Activated CD8-positive, alpha-beta memory T cell treated with anti-CD3 and anti-CD28 coated beads, Interleukin-2, amount 10 ng/mL, durations not matched to agents 7 days and 5 days (primary cell): ENCODE measurements at regions not wholly inside any gene's neighbourhood (a gene's known extent, or its start where the extent isn't known, plus 50 kb on each side); places are given as distances from the start of the nearest gene placed in this dataset.
"Not testable (repeated sequence)": the region's sequence is repeated elsewhere in the genome, so short reads cannot be mapped to it uniquely, and the experiment has no call there.

Source experiments
- ATAC-seq: fragments of 150-1000 bp; cut with Tn5 transposase; one replicate; pipeline ENCODE4 v1.10.0; 2021; ENCODE audit warnings: moderate library complexity
- CTCF ChIA-PET: fragments of 350-600 bp; sonication (Branson Sonifier 250); formaldehyde crosslinking; loops from one replicate; lab custom pipeline; 2021; ENCODE audit warnings: antibody characterized with exemption; lab: Charles Lee
- DNase-seq: peaks from one replicate; pipeline ENCODE4 v3.0.0-alpha.2; 2020
- H3K27ac Mint-ChIP-seq: one replicate; pipeline ENCODE4 v1.8.0; 2021; ENCODE audit warnings: mild to moderate bottlenecking, mixed read lengths
- H3K27me3 Mint-ChIP-seq: one replicate; pipeline ENCODE4 v1.8.0; 2021; ENCODE audit warnings: mixed read lengths
- H3K36me3 Mint-ChIP-seq: one replicate; pipeline ENCODE4 v1.8.0; 2021; ENCODE audit warnings: mild to moderate bottlenecking, mixed read lengths
- H3K4me1 Mint-ChIP-seq: one replicate; pipeline ENCODE4 v1.8.0; 2021; ENCODE audit warnings: mixed read lengths
- H3K4me3 Mint-ChIP-seq: one replicate; pipeline ENCODE4 v1.8.0; 2021; ENCODE audit warnings: mild to moderate bottlenecking, moderate library complexity, mixed read lengths
- H3K9me3 Mint-ChIP-seq: one replicate; pipeline ENCODE4 v1.8.0; 2022; ENCODE audit warnings: low read depth, mixed read lengths

- no peak overlapping the region for H3K4me3 Mint-ChIP-seq
- no peaks in the 10 kb centered on the region for H3K36me3 Mint-ChIP-seq
- no peak for DNase-seq
- no peak overlapping the region for H3K27ac Mint-ChIP-seq
- H3K4me1 Mint-ChIP-seq, result no peaks in the 10 kb centered on the region
- CTCF ChIA-PET, result no interaction called here
- no peaks in the 10 kb centered on the region for H3K9me3 Mint-ChIP-seq
- H3K27me3 Mint-ChIP-seq, result no peaks in the 10 kb centered on the region
- ATAC-seq, result no peak
Measured at GRCh38 chr6:97778290-97779038, 495.4 kb upstream of the MMS22L start.

- H3K4me1 Mint-ChIP-seq, DNase-seq, H3K36me3 Mint-ChIP-seq, H3K27me3 Mint-ChIP-seq, H3K27ac Mint-ChIP-seq, H3K4me3 Mint-ChIP-seq, CTCF ChIA-PET, H3K9me3 Mint-ChIP-seq, ATAC-seq: not testable (repeated sequence)
Measured at GRCh38 chr6:97779039-97779766, 496.2 kb upstream of the MMS22L start.

DNA sequence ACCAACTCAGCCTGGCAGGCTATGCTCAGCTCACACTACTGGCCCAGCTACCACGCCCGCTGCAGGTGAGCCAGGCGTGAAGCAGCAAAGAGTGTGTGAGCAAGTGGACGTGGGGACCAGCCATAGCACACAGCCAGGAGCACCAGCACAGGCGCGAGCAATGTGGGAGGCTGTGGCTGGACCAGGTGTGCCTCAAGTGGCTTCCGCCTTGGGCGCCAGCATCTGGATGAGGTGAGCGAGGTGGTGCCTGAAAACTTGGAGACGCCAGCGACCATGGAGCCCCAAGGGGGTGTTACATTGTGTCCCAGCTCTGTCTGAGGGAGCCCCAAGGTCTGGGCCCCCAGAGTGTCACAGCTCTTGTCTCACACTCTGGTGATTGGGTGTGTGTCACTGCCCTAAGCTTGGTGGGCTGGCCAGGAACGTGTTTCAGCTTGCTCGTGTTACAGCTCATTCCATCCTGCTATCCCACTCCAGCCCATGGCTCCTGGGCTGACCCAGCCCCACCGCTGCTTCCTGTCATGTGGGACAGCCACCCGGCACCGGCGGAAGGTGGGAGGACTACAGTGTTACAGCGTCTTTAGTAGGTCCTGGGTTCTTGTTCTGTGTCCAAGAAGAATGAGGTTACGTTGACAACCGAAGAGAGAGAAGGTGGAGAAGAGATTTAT lies 508.0 kb upstream of the MMS22L start:
- Mint-ChIP-seq H3K36me3 (no peaks in the 10 kb centered on the region), H3K27ac (no peak overlapping the region), H3K27me3 (no peaks in the 10 kb centered on the region), H3K9me3 (peaks cover 8% of the 10 kb centered on the region), H3K4me1 (no peaks in the 10 kb centered on the region), H3K4me3 (no peak overlapping the region)
- CTCF ChIA-PET, result no interaction called here
- DNase-seq, result no peak
- no peak for ATAC-seq

GRCh38 chr6:97805596-97805995 lies 522.6 kb upstream of the MMS22L start:
- H3K4me1 Mint-ChIP-seq, result no peaks in the 10 kb centered on the region

GRCh38 chr6:97812940-97813339 lies 529.9 kb upstream of the MMS22L start:
- Mint-ChIP-seq H3K4me3 (no peak overlapping the region), H3K4me1 (no peaks in the 10 kb centered on the region), H3K36me3 (no peaks in the 10 kb centered on the region), H3K27me3 (no peaks in the 10 kb centered on the region), H3K27ac (no peak overlapping the region), H3K9me3 (no peaks in the 10 kb centered on the region)
- CTCF ChIA-PET, result no interaction called here
- DNase-seq (no peak), ATAC-seq (no peak)

More at GRCh38 chr6:97805596-97805995, 522.6 kb upstream of the MMS22L start:
- no peak overlapping the region for H3K27ac Mint-ChIP-seq
- H3K27me3 Mint-ChIP-seq, result no peaks in the 10 kb centered on the region
- no peak overlapping the region for H3K4me3 Mint-ChIP-seq
- H3K36me3 Mint-ChIP-seq, result no peaks in the 10 kb centered on the region
- CTCF ChIA-PET, result no interaction called here
- DNase-seq (no peak), ATAC-seq (no peak)
- no peaks in the 10 kb centered on the region for H3K9me3 Mint-ChIP-seq

DNA sequence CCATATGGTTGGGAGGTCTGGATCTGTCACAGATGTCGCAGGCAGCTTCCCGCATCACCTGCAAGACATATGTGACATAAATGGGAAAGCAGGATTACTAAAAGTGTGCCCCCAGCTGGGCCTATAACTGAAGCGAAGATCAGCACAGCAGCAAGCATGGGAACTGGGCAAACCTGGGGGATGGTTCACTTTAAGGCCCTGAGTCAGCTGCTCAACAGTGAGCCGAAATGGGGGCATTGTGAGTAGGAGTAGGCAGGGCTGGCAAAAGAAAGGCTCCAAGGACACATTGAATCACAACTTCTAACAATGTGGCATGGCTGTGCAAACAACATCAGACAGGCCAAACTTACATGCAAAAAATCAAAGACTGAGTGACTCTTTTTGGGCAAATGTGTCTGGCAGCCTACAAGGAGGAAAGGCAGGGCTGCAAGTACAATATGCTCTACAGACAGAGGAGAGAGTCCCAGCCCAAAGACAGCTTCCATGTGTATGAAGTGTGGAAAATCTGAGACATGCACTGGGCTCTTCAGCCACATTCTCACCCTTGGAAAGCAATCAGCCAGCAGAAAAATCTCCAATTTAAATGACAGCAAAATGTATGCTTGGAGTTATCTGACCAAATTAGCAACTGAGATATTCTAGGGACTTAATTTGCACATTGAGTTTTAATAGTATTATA lies 531.0 kb upstream of the MMS22L start:
- Mint-ChIP-seq H3K4me1 (no peaks in the 10 kb centered on the region), H3K4me3 (no peak overlapping the region), H3K9me3 (no peaks in the 10 kb centered on the region), H3K27ac (no peak overlapping the region), H3K36me3 (no peaks in the 10 kb centered on the region), H3K27me3 (no peaks in the 10 kb centered on the region)
- CTCF ChIA-PET, result no interaction called here
- DNase-seq (no peak), ATAC-seq (no peak)

DNA sequence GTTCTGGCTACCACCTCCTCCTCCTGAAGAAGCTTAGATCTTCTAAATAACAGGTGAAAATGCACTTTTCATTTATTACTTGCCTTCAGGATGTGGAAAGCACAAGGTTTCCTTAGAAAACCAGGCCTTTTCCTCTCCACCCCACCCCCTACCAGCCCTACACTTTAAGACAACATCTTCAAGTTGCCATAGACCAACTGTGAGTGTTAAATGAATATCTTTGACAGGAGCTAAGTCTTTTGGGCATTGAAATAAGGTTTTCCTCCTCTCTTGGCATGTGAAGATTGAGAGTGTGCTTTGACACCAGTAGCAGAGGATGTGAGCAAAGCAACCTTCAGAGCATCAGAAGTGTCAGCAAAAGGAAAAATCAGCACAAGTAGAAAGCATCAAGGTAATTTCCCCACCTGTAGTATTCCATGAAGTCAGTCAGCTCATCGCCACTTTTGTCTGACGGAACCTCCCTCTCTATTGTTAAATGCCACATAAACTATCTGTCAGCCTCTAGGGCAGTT lies 532.3 kb upstream of the MMS22L start:
- ATAC-seq, result no peak
- DNase-seq, result no peak
- Mint-ChIP-seq H3K27ac (no peak overlapping the region), H3K27me3 (no peaks in the 10 kb centered on the region), H3K4me1 (no peaks in the 10 kb centered on the region), H3K36me3 (no peaks in the 10 kb centered on the region), H3K4me3 (no peak overlapping the region), H3K9me3 (no peaks in the 10 kb centered on the region)
- CTCF ChIA-PET, result no interaction called here

DNA sequence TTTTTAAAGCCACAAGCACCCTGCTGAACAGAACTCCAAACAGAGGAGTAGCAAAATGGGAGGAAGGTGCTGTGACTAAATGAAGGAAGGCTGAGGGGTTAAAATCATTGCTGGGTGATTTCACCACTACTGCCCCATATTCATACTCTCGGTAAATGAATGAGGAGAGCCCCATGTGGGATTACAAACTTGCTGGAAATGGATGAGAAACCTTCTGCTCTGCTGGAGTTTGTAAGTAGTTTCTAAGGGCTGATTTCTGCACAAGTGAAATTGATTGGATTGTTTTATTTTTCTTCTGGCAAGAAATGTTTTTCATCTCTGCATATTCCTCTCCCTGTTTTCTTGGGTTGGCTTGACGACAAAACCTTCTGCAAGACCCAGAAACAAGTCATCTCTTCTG lies 533.5 kb upstream of the MMS22L start:
- Mint-ChIP-seq H3K4me1 (no peaks in the 10 kb centered on the region), H3K27ac (no peak overlapping the region), H3K36me3 (no peaks in the 10 kb centered on the region), H3K27me3 (no peaks in the 10 kb centered on the region), H3K9me3 (peaks cover 2% of the 10 kb centered on the region), H3K4me3 (no peak overlapping the region)
- CTCF ChIA-PET, result no interaction called here
- ATAC-seq (no peak), DNase-seq (no peak)

GRCh38 chr6:97819710-97820109 lies 536.7 kb upstream of the MMS22L start:
- ATAC-seq, result no peak
- no peak overlapping the region for H3K4me3 Mint-ChIP-seq
- H3K27ac Mint-ChIP-seq, result no peak overlapping the region
- H3K4me1 Mint-ChIP-seq, result no peaks in the 10 kb centered on the region
- no peaks in the 10 kb centered on the region for H3K27me3 Mint-ChIP-seq
- peaks cover 4% of the 10 kb centered on the region for H3K9me3 Mint-ChIP-seq
- CTCF ChIA-PET, result no interaction called here
- DNase-seq, result no peak
- H3K36me3 Mint-ChIP-seq, result no peaks in the 10 kb centered on the region

DNA sequence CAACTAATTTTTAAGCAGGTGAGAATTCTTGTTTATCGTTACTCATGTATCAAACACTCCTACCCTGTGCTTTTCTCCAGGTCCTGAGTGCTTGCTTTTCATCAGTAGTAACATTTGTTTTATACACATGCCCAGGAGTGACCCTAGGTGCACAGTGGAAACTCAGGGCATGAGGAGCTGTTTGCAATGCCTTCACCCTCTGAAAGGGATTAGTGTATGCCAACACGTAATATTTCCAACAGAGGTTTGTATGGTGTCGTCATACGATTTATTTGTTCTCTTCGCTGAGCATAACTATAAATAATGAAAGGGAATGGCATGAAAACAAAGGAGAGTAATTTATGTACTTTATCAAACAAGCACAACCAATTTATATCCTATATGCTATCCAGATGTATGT lies 537.4 kb upstream of the MMS22L start:
- peaks cover 4% of the 10 kb centered on the region for H3K9me3 Mint-ChIP-seq
- ATAC-seq, result no peak

GRCh38 chr6:97822632-97823031 lies 539.6 kb upstream of the MMS22L start:
- ATAC-seq (no peak), DNase-seq (no peak)
- Mint-ChIP-seq H3K27me3 (no peaks in the 10 kb centered on the region), H3K9me3 (peaks cover 4% of the 10 kb centered on the region), H3K4me3 (no peak overlapping the region), H3K36me3 (no peaks in the 10 kb centered on the region), H3K27ac (no peak overlapping the region), H3K4me1 (no peaks in the 10 kb centered on the region)
- CTCF ChIA-PET, result no interaction called here

More for the DNA sequence above, 537.4 kb upstream of the MMS22L start:
- Mint-ChIP-seq H3K4me3 (no peak overlapping the region), H3K27me3 (no peaks in the 10 kb centered on the region), H3K4me1 (no peaks in the 10 kb centered on the region), H3K27ac (no peak overlapping the region), H3K36me3 (no peaks in the 10 kb centered on the region)
- CTCF ChIA-PET, result no interaction called here
- DNase-seq, result no peak

DNA sequence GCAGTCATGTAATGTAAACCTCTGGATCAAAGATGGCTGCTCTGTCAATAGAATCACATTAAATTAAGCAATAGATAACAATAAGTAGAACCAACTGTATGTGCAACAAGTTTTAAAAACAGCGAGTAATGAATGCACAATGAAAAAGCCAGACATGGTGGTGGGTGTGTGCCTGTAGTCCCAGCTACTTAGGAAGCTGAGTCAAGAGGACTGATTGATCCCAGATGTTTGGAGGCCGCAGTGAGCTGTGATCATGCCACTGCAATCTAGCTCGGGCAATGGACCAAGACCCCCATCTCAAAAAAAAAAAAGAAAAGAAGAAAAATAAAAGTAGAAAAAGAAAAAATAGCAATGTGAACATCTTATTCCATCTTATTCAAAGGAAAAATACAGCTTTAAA lies 558.7 kb upstream of the MMS22L start:
- Mint-ChIP-seq H3K9me3 (peaks cover 4% of the 10 kb centered on the region), H3K4me3 (no peak overlapping the region), H3K4me1 (no peaks in the 10 kb centered on the region), H3K27ac (no peak overlapping the region), H3K27me3 (no peaks in the 10 kb centered on the region), H3K36me3 (no peaks in the 10 kb centered on the region)
- CTCF ChIA-PET, result no interaction called here
- DNase-seq, result no peak
- ATAC-seq, result no peak

GRCh38 chr6:97842521-97842920 lies 559.5 kb upstream of the MMS22L start:
- Mint-ChIP-seq H3K27me3 (no peaks in the 10 kb centered on the region), H3K4me1 (no peaks in the 10 kb centered on the region), H3K27ac (no peak overlapping the region), H3K4me3 (no peak overlapping the region), H3K36me3 (no peaks in the 10 kb centered on the region), H3K9me3 (peaks cover 4% of the 10 kb centered on the region)
- ATAC-seq (no peak), DNase-seq (no peak)
- CTCF ChIA-PET, result no interaction called here
